GM18498 (cell line): ENCODE measurements at regions not wholly inside any gene's neighbourhood (a gene's known extent, or its start where the extent isn't known, plus 50 kb on each side); places are given as distances from the start of the nearest gene placed in this dataset.

Experiments
- ATAC-seq: cut with Tn5 transposase; IDR thresholded peaks from one replicate; pipeline ENCODE4 v1.9.1; 2021; ENCODE audit warnings: mild to moderate bottlenecking, moderate library complexity; ENCODE audit not compliant: unreplicated experiment

DNA sequence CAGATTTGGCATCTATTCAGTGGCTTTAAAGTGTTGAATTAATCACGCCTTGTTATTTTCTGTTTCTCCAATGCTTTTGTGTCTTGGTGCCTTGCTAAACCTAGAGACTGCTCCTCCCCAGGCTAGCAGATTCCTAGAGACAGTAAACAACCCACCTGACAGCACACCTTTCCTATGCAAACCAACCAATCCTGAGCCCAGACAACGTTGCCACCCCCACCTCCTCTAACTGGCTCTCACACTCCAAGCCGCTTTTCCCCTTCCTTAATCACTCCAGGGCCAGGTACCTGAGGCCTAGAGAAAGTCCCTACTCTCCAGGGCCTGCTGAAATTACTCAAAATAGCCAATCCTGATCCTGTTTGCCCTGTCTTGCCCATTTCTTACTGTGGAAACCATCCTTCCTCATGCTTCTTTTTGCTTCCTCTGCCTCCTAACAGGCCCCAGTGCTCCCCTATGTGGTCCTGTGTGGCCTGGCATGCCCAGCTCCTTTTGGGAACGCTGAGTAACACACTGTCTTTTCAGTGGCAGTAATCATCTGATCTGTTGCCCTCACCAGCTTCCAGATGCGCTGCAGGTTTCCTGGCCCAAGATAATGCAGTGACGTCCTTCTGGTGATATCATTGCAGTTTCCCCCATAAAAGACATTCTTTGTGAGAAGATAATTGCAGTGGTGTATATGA lies 53.4 kb downstream of the GAS1 start:
- no peak for ATAC-seq

- ATAC-seq, result no peak
These were observed 54.7 kb downstream of the GAS1 start for GRCh38 chr9:86892576-86892975.

DNA sequence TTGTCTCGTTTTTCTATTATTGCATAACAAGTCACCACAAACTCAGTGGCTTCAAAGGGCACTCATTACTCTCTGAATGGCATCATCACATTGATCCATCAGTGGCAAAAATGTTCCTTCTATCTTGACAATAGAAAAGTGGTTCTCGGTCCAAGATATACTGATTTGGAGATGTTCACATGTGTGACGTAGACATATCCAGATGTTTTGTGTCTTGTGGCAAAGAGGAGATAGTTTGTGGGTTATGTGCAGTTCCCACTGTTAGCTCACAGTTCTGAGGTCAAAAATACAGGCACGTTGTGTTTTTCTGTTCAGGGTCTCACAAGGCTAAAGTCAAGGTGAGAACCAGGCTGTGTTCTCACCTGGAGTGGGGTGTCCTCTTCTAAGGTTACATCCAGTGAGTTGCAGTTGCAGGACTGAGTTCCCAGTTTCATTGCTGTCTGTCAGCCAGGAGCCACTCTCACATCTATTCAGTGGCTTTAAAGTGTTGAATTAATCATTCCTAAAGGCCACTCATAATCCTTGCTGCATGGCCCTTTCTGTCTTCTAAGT lies 55.3 kb downstream of the GAS1 start:
- ATAC-seq, result no peak

DNA sequence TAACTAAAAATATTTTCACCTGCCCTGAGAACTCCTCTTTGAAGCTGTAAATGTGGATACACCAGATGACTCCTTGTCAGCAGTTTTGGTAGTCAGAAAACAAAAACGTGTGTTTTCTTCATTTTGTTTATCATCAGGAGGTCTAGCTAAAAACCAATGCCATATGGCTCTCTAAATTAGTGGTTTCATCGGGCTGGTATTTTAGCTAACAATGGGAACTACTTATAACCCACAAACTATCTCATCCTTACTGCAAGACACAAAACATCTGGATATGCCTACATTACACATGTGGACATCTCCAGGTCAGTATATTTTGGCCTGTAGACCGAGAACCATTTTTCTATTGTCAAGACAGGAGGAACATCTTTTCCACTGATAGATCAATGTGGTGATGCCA lies 56.2 kb downstream of the GAS1 start:
- ATAC-seq, result no peak

GRCh38 chr9:86885232-86885631 lies 62.1 kb downstream of the GAS1 start:
- ATAC-seq, result no peak

DNA sequence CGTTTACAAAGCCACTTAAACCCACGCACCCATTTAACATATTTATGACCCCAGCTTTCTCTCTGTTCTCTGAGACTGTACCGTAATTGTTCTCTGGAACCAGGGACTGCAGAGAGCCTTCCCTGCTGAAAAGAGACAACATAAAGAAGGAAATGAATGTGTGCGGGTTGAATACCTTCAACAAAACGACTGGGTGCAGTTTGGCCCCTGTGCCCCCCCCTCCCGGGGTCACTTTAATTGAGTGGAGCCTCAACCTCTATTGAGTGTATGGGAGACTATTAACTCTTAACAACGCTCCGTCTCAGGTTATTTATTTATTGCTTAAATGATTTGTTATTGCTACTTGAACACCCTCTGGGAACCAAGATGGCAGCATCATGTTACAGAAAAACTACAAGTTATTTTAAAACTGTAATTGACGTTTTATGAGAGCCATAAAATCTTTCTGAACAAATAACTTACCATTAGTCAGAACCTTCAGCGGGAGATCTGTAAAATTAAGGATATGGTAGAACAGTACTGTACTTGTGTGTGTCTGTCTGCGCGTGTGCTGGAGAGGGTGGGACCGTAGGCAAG lies 70.6 kb downstream of the GAS1 start:
- ATAC-seq, result no peak

DNA sequence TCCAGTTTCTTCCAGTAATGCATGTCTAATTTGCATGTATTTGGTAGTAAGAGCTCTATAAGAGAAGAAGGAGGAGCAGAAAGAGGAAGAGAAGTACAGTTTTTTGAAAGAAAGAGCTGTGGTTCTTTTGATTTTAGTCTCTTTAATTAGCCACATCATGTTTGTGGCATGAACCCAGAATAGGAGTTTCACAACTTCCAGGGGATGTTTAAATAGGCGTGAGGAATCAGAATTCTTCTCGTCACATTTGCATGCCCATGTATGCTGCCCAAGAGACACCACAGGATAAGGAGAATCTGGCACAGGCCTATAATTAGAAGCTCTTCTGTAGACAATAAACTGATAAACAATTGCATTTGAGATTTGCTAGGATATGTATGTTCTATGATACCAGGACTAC lies 78.7 kb downstream of the GAS1 start:
- no peak for ATAC-seq

DNA sequence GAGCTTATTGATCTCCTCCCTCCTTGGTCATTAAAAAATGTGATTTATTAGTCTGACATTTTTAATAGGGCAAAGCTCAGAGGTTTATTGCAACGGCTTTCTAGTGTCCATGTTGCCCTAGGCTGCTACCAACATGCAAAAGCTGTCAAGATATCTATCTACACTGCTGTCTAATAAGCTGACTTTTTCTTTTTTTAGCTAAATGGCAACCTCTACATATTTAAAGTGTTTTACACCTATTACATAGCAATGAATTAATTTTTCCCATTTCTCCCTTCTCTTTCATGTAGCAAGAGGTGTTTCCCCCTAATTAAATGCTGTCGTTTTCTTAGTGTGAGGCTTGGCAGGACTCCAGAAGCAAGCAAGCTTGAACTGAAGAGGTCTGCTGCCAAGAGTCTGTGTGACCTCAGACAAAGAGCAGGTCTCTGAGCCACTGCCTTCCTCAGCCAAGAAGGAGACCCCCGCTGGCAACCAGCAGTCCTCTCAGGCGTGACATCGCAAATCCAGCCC lies 79.4 kb downstream of the GAS1 start:
- ATAC-seq, result no peak

DNA sequence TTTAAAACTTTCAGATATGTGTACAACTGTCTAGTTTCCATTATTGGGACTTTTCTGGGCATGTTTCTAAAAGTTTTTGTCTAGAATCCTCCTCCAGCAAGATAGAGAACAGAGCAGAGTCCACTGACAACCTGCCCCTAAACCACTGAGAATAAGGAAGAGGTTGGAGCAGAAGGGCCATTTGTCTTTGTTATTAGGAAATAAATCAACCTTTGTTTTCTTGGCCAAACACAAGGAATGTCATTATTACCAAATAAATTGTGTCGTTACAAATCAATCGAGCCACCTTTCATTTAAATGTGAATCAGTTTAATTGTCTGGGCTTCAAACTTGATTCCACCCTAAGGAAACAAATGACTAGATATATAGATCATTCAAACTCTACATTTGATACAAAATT lies 81.4 kb downstream of the GAS1 start:
- no peak for ATAC-seq

DNA sequence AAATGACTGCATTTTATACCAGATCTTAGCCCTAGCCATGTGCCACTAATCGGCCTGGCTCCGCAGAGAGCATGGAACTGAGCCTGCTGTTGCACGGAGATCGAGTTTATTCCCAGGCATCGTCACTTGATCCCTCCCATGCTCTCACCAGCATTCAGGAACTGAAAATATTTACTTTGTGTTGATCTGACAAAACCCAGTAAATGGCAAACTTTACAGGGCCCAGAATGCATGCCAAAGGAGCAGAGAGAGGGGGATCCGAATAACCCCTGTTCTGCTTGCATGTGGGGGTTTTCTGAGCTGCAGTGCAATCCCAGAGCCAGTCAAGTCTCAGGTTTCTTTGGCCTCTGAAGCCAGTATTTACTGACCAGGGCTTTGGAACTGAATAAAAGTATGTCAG lies 87.3 kb downstream of the GAS1 start:
- no peak for ATAC-seq

DNA sequence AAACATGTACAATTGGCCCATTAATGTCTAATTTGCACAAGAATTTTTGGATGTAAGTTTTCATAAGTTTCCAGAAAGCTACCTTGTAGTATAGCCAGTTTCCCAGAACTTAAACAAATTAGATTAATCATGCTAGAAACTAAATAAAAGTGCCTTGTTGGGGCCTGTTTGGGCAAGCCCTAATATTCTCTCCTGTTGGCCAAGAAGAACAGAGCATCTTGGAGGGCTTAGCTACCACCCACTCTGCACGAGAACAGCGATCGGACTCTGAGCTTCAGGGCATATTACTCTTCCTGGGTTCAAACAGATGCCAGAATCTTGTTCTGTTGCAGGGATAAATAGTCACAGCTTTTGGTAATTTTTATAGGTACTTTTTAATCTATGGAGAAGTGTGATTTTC lies 88.2 kb downstream of the GAS1 start:
- ATAC-seq, result no peak

DNA sequence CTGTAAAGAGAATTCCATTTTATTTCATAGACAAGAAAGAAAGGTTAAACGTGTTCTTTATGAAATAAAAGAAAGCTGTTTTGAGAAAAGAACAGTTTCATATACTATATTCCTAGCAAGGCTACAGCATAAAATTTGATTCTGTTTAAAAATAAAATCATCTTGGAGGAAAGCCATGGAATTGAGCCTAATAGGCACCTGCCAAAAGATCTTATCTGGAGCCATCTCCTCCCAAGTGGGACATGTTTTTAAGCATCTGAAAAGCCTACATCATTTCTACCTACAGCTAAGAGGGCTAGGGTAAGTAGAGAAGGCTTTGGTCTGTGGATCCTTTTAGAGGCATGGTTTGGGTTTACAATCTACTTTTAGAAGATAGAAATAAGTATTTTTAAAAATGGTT lies 89.3 kb downstream of the GAS1 start:
- ATAC-seq, result no peak

DNA sequence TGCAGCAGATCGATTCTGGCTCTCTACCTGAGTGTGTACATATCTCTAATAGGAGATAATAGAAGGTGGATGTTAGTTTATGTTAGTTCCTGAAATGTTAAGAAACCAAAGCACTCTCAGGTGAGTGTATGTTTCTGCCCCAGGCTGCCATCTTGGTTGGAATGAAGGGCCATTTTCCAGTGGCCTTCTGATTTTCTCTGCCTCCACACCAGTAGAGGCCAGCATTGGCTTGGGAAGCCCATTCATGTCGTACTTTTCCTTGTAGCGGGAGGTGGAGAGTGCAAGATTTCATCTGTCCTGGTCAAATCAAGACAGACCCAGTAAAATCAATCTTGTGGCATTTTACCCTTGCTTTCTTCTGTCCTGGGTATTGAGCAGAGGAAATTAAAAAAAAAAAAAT lies 91.0 kb downstream of the GAS1 start:
- no peak for ATAC-seq

DNA sequence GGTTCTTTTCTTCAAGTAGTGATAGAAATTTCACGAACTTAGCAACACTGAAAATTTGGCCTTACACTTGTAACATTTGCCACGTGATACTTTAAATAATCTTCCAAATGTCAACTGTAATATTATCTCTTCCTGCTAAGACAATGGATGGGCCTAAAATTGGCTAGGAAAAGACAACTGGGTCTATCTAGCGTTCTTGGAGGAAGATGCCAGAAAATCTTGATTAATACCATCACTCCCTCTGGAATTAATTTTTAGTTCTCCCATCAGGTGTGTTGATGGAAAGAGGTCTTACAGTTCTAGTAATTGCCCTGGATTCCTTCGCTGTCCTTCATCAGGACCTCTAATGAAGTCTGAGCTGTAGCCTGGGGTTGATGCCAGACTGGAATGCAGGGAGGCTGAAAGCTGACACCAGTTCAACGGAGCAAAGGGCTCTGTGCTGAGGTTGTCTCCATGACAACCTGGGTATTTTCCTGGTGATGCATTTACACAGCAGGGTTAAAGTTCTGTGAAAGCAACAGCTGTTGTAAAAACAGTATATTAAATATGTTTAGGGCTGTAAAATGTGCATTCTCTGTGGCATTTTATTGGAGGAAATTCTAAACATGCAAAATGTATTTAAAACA lies 92.3 kb downstream of the GAS1 start:
- ATAC-seq, result no peak

DNA sequence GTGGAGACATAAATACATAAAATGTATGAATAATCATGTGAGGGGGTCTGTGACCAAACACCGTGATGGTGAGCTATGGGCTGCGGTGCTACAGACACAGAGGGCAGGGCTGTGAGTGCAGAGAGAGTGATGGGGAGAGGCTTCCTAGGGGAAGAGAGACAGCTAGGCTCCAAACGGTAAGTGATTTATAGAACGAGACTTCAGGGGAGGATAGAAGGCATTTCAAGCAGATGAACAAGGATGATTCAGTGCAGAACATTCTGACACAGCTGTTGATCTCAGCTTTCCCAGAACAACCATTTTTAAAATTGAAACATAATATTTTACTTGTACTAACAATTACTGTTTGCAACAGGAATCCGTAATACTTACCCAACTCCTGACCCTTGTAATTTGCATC lies 100.7 kb downstream of the GAS1 start:
- no peak for ATAC-seq

GRCh38 chr9:86843206-86843605 lies 104.1 kb downstream of the GAS1 start:
- no peak for ATAC-seq

DNA sequence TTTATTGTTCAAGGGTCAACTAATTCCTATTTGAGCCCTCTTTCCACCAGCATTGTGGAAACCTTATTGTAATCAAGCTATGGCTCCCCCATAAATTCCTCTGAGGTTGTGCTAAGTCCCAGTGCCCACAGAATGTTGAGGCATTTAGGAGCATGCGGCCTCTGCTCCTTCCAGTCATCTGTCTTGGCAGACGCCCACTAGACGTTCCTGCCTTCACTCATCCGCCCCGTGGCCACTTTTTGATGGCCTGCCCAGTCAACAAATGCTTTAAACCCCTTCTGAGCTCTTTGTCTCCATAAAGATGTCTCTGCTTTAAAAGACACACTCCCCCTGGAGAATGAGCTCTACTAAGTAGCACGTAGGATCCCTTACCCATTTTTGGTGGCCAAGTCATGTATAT lies 104.7 kb downstream of the GAS1 start:
- no peak for ATAC-seq

GRCh38 chr9:86839522-86839921 lies 107.8 kb downstream of the GAS1 start:
- no peak for ATAC-seq

DNA sequence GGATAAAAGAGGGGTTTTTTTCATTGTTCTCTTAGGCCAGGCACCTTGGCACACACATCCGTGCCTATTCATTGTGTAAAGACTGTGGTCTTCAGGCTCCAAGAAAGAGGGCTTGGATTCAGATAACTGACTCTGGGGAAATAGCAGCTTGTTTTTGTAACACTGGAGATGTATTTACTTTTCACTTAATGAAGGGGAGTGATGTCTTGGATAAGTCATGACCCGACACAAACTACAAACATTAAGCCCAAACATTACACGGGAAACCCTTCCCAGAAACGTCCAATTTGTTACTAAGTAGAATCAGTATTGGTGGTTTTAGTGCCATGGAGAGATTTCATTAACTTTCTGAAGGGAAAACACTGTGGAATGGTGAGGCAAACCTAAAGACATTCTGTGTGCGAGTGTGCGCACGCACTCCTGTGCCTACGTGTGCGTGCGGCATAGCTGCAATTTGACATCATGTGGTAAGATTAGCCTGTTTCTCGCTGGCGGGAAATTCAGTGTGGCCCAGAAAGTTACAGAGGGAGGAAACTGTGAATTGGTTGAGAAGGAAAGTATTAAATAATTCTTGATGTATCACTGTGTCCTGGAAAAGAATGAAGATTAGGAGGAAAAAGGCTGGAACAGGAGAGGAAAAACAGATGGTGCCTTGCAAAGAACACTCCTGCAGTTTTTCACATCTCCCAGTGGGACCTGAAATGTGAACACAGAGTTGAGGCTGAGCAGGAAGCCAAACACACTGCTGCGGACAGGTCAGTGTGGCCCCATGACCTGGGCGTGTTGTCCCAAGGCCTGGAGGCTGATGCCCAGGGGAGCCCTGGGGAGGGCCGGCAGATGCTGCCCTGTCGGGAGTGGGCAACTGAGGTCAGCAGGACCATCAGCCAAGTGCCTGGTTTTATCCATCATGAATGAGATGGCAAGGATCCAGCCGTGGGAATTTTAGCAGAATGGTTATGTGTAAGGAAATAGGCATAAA lies 108.5 kb downstream of the GAS1 start:
- ATAC-seq, result no peak

DNA sequence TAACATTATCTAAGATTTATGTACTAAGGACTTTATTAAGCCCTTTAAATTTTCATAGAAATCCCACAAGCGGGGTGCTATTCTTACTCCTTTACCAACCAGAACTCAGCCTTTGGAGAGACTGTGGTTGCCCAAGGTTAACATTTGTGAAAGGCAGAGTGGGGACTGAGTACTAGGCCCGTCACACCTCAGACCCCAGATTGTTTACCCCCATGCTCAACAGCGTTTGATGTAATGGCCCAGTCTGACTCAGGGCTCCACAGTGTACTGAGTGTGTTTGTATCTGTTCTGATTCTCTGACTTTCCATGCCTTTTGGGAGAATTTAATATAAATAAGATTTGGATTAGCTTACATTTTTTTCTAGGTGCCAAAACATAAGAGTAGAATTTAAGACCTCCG lies 110.0 kb downstream of the GAS1 start:
- ATAC-seq, result no peak

DNA sequence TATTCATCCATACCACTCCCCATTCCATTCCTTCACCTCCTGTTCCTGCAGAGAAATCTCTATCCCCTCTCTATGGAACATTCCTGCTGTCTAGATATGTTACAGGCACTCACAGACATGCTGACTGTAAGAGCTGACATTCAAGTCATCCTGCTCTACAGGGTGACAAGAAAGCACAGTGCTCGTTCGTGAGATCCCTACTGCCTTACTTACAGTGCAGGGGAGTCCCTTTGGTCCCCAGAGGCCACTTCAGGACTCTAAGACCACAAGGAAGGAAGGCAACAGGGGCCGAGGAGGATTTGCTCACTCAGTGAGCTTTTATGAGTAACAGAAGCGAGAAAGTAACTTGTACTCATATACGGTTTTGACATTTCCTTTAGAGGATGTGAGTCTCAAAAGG lies 110.5 kb downstream of the GAS1 start:
- peak; percentile 72 for ATAC-seq
